ENCODE measurements at regions not wholly inside any gene's neighbourhood (a gene's known extent, or its start where the extent isn't known, plus 50 kb on each side); places are given as distances from the start of the nearest gene placed in this dataset.

- no peak overlapping the region for H3K27ac ChIP-seq (ENCODE audit: insufficient read depth in 1 of 2, low read depth in 1 of 2, low read length in 2 of 2, poor library complexity in 1 of 2, severe bottlenecking in 2 of 2)
- no peaks in the 10 kb centered on the region for H3K36me3 ChIP-seq (ENCODE audit: control insufficient read depth in 4 of 4, insufficient read depth in 4 of 4, low read length in 3 of 4)
- WGBS (ENCODE audit: insufficient coverage): 100% methylated on average over 3 of the region's 5 CpGs
- no peak for DNase-seq
- H3K27me3 ChIP-seq (replicated peaks in 2 of 5; ENCODE audit: control insufficient read depth in 4 of 5, insufficient read depth in 5 of 5, low read length in 4 of 5): no peaks in the 10 kb centered on the region
- ChIA-PET CTCF (interaction anchor here (1.1 kb wide), 1 partner anchor 32 kb away, joined by 4 read pairs; no protein-coding TSS in a partner anchor), POLR2A (no interaction called here)
- H3K4me3 ChIP-seq (ENCODE audit: control insufficient read depth in 1 of 7, extremely low read depth in 1 of 7, insufficient read depth in 4 of 7, low read depth in 2 of 7, low read length in 6 of 7): no peak overlapping the region
- no peaks in the 10 kb centered on the region for H3K4me1 ChIP-seq (ENCODE audit: control extremely low read depth in 1 of 4, control insufficient read depth in 4 of 4, insufficient read depth in 4 of 4, low read length in 3 of 4)
- H3K9me3 ChIP-seq (ENCODE audit: control extremely low read depth in 1 of 5, control insufficient read depth in 4 of 5, insufficient read depth in 2 of 5, low read depth in 1 of 5, low read length in 4 of 5): peaks cover 0 to 3% (median 0%) of the 10 kb centered on the region in 5 experiments
These were observed 265.2 kb upstream of the LYZL1 start for GRCh38 chr10:29023678-29024077.

DNA sequence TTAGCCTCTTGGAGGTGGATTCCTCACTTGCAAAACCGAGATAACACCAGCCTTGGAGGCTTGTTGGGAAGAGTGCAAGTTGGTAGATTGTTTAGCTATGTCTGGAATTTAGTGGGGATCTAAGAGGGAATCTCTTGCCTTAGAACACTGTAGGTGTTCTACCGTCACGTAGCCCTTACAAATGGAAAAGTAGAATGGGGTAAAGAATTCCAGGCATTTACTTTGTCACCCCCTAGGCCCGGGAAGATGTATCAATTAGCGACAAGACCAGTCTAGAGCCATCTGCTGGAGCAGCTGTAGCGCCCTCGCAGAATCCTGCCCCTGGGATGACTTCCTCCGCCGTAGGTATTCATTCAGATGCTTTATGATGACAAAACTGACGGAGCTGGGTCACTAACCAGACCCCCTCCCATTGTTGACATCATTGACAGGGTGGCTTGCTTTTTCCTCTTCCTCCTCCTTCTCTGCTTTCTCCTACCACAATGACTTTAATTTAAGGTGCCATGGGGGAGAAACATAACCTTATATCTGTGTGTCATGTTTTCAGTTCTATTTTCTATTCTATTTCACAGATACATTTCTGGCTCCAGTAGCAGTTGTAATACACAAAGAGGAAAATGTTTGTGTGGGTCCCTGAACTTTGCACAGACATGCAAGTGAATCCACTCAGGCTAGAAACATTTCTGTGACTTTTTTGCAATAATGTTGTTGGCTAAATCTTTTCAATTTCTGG is 262.6 kb upstream of the LYZL1 start:
- no peak for DNase-seq
- H3K36me3 ChIP-seq (ENCODE audit: control insufficient read depth in 4 of 4, insufficient read depth in 4 of 4, low read length in 3 of 4): no peaks in the 10 kb centered on the region
- peaks cover 0 to 3% (median 0%) of the 10 kb centered on the region in 5 experiments for H3K9me3 ChIP-seq (ENCODE audit: control extremely low read depth in 1 of 5, control insufficient read depth in 4 of 5, insufficient read depth in 2 of 5, low read depth in 1 of 5, low read length in 4 of 5)
- H3K4me3 ChIP-seq (ENCODE audit: control insufficient read depth in 1 of 7, extremely low read depth in 1 of 7, insufficient read depth in 4 of 7, low read depth in 2 of 7, low read length in 6 of 7): no peak overlapping the region
- 70% methylated on average over 8 of the region's 10 CpGs for WGBS (ENCODE audit: insufficient coverage)
- no peaks in the 10 kb centered on the region for H3K4me1 ChIP-seq (ENCODE audit: control extremely low read depth in 1 of 4, control insufficient read depth in 4 of 4, insufficient read depth in 4 of 4, low read length in 3 of 4)
- POLR2A ChIA-PET: no interaction called here
- no peak overlapping the region for H3K27ac ChIP-seq (ENCODE audit: insufficient read depth in 1 of 2, low read depth in 1 of 2, low read length in 2 of 2, poor library complexity in 1 of 2, severe bottlenecking in 2 of 2)
- H3K27me3 ChIP-seq (replicated peaks in 2 of 5; ENCODE audit: control insufficient read depth in 4 of 5, insufficient read depth in 5 of 5, low read length in 4 of 5): no peaks in the 10 kb centered on the region
- CTCF ChIA-PET: no interaction called here

DNA sequence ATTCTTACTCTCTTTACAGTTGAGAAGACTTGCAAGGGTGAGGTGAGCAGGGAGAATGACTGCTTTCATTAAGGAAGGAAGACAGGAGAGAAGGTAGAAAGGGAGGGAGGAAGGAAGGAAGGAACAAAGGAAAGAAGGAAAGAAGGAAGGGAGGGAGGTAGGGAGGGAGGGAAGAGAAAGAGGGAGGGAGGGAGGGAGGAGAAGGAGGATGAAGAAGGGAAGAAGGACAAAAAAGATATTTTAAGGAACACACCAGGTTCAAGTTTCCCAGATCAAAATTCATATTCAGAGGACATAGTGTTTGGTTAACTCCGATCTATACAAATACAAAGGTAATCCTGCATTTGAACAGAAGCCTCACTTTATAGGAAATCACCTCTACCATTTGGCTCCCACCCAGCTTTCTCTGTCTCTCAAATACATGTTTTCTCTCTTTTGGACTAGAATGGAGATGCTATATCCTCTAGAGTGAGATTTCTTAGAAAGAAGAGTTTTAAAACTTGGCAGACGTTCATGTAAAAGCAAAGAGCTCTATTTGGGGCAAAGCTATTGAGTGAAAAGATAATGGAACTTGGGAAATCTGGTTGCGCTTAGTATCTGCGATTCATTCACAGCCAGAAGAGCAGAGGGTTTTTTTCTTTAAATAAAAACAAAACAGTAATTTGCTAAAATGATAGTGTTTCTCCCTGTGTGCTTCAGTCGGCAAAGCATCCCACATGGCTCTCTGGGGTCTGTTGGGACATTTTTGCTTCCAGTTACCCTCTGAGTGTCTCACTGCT is 261.9 kb upstream of the LYZL1 start:
- ChIA-PET POLR2A (interaction anchor here (0.6 kb wide), 1 partner anchor 482 kb away, joined by 4 read pairs; no protein-coding TSS in a partner anchor), CTCF (no interaction called here)
- no peaks in the 10 kb centered on the region for H3K36me3 ChIP-seq (ENCODE audit: control insufficient read depth in 4 of 4, insufficient read depth in 4 of 4, low read length in 3 of 4)
- no peak overlapping the region for H3K27ac ChIP-seq (ENCODE audit: insufficient read depth in 1 of 2, low read depth in 1 of 2, low read length in 2 of 2, poor library complexity in 1 of 2, severe bottlenecking in 2 of 2)
- no peaks in the 10 kb centered on the region for H3K4me1 ChIP-seq (ENCODE audit: control extremely low read depth in 1 of 4, control insufficient read depth in 4 of 4, insufficient read depth in 4 of 4, low read length in 3 of 4)
- WGBS (ENCODE audit: insufficient coverage): 93% methylated on average over 2 of the region's 5 CpGs
- peaks cover 0 to 3% (median 0%) of the 10 kb centered on the region in 5 experiments for H3K9me3 ChIP-seq (ENCODE audit: control extremely low read depth in 1 of 5, control insufficient read depth in 4 of 5, insufficient read depth in 2 of 5, low read depth in 1 of 5, low read length in 4 of 5)
- no peak for DNase-seq
- no peak overlapping the region for H3K4me3 ChIP-seq (ENCODE audit: control insufficient read depth in 1 of 7, extremely low read depth in 1 of 7, insufficient read depth in 4 of 7, low read depth in 2 of 7, low read length in 6 of 7)
- H3K27me3 ChIP-seq (replicated peaks in 2 of 5; ENCODE audit: control insufficient read depth in 4 of 5, insufficient read depth in 5 of 5, low read length in 4 of 5): no peaks in the 10 kb centered on the region

DNA sequence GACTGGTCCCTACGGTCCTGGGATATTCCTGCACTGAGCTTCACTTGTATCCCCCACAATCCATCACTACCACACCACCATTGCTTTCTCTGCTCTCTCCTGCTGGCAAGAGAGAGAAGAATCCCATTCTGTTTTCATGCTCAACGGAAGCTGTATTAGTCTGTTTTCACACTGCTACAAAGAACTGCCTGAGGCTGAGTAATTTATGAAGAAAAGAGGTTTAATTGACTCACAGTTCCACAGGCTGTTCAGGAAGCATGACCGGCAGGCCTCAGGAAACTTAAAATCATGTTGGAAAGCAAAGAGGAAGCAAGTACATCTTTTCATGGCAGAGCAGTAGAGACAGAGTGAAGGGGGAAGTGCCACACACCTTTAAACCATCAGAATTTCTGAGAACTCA is 260.4 kb upstream of the LYZL1 start:
- no peak for DNase-seq
- Histone ChIP-seq H3K27me3 (replicated peaks in 2 of 5; ENCODE audit: control insufficient read depth in 4 of 5, insufficient read depth in 5 of 5, low read length in 4 of 5) (no peaks in the 10 kb centered on the region), H3K9me3 (ENCODE audit: control extremely low read depth in 1 of 5, control insufficient read depth in 4 of 5, insufficient read depth in 2 of 5, low read depth in 1 of 5, low read length in 4 of 5) (peaks cover 0 to 3% (median 0%) of the 10 kb centered on the region in 5 experiments), H3K27ac (ENCODE audit: insufficient read depth in 1 of 2, low read depth in 1 of 2, low read length in 2 of 2, poor library complexity in 1 of 2, severe bottlenecking in 2 of 2) (no peak overlapping the region), H3K4me1 (ENCODE audit: control extremely low read depth in 1 of 4, control insufficient read depth in 4 of 4, insufficient read depth in 4 of 4, low read length in 3 of 4) (no peaks in the 10 kb centered on the region), H3K36me3 (ENCODE audit: control insufficient read depth in 4 of 4, insufficient read depth in 4 of 4, low read length in 3 of 4) (no peaks in the 10 kb centered on the region), H3K4me3 (ENCODE audit: control insufficient read depth in 1 of 7, extremely low read depth in 1 of 7, insufficient read depth in 4 of 7, low read depth in 2 of 7, low read length in 6 of 7) (no peak overlapping the region)
- POLR2A ChIA-PET: no interaction called here
- 0% methylated on average over 1 of the region's 3 CpGs for WGBS (ENCODE audit: insufficient coverage)
- CTCF ChIA-PET: no interaction called here

DNA sequence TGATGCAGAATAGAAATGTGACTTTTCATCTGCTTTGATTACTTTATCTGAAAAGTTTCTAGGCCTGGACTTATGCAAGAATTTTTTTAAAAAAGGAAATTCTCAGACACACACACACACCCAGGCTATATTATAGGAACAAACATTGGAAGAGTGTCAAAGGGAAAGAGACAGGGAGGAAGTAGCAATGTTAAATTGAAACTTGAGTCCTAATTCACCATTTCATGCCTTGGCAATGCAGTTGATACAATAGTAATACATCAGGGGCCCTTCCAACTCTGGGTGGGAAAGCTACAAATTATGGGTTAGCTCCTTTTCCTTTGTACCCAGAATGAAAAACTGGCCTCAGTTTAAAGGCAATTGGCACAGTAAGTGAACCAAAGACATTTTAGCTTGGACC is 258.0 kb upstream of the LYZL1 start:
- Histone ChIP-seq H3K4me1 (ENCODE audit: control extremely low read depth in 1 of 4, control insufficient read depth in 4 of 4, insufficient read depth in 4 of 4, low read length in 3 of 4) (no peaks in the 10 kb centered on the region), H3K36me3 (ENCODE audit: control insufficient read depth in 4 of 4, insufficient read depth in 4 of 4, low read length in 3 of 4) (no peaks in the 10 kb centered on the region), H3K27me3 (replicated peaks in 2 of 5; ENCODE audit: control insufficient read depth in 4 of 5, insufficient read depth in 5 of 5, low read length in 4 of 5) (no peaks in the 10 kb centered on the region), H3K4me3 (ENCODE audit: control insufficient read depth in 1 of 7, extremely low read depth in 1 of 7, insufficient read depth in 4 of 7, low read depth in 2 of 7, low read length in 6 of 7) (no peak overlapping the region), H3K9me3 (ENCODE audit: control extremely low read depth in 1 of 5, control insufficient read depth in 4 of 5, insufficient read depth in 2 of 5, low read depth in 1 of 5, low read length in 4 of 5) (peaks cover 0 to 3% (median 0%) of the 10 kb centered on the region in 5 experiments), H3K27ac (ENCODE audit: insufficient read depth in 1 of 2, low read depth in 1 of 2, low read length in 2 of 2, poor library complexity in 1 of 2, severe bottlenecking in 2 of 2) (no peak overlapping the region)
- ChIA-PET CTCF (no interaction called here), POLR2A (no interaction called here)
- DNase-seq: no peak

- Histone ChIP-seq H3K4me1 (ENCODE audit: control extremely low read depth in 1 of 4, control insufficient read depth in 4 of 4, insufficient read depth in 4 of 4, low read length in 3 of 4) (no peaks in the 10 kb centered on the region), H3K36me3 (ENCODE audit: control insufficient read depth in 4 of 4, insufficient read depth in 4 of 4, low read length in 3 of 4) (no peaks in the 10 kb centered on the region), H3K27ac (ENCODE audit: insufficient read depth in 1 of 2, low read depth in 1 of 2, low read length in 2 of 2, poor library complexity in 1 of 2, severe bottlenecking in 2 of 2) (no peak overlapping the region), H3K9me3 (ENCODE audit: control extremely low read depth in 1 of 5, control insufficient read depth in 4 of 5, insufficient read depth in 2 of 5, low read depth in 1 of 5, low read length in 4 of 5) (peaks cover 0 to 3% (median 0%) of the 10 kb centered on the region in 5 experiments), H3K27me3 (replicated peaks in 2 of 5; ENCODE audit: control insufficient read depth in 4 of 5, insufficient read depth in 5 of 5, low read length in 4 of 5) (no peaks in the 10 kb centered on the region), H3K4me3 (ENCODE audit: control insufficient read depth in 1 of 7, extremely low read depth in 1 of 7, insufficient read depth in 4 of 7, low read depth in 2 of 7, low read length in 6 of 7) (no peak overlapping the region)
- ChIA-PET CTCF (no interaction called here), POLR2A (no interaction called here)
- WGBS (ENCODE audit: insufficient coverage): no CpG with 5 or more reads among the region's 3 CpGs
- DNase-seq: no peak
These were observed 256.7 kb upstream of the LYZL1 start for GRCh38 chr10:29032169-29032568.

GRCh38 chr10:29033311-29033940 is 255.4 kb upstream of the LYZL1 start:
- no peaks in the 10 kb centered on the region for H3K36me3 ChIP-seq (ENCODE audit: control insufficient read depth in 4 of 4, insufficient read depth in 4 of 4, low read length in 3 of 4)
- 93% methylated on average over 3 of the region's 6 CpGs for WGBS (ENCODE audit: insufficient coverage)
- no peaks in the 10 kb centered on the region for H3K27me3 ChIP-seq (replicated peaks in 2 of 5; ENCODE audit: control insufficient read depth in 4 of 5, insufficient read depth in 5 of 5, low read length in 4 of 5)
- ChIA-PET CTCF (no interaction called here), POLR2A (no interaction called here)
- no peaks in the 10 kb centered on the region for H3K4me1 ChIP-seq (ENCODE audit: control extremely low read depth in 1 of 4, control insufficient read depth in 4 of 4, insufficient read depth in 4 of 4, low read length in 3 of 4)
- no peak overlapping the region for H3K27ac ChIP-seq (ENCODE audit: insufficient read depth in 1 of 2, low read depth in 1 of 2, low read length in 2 of 2, poor library complexity in 1 of 2, severe bottlenecking in 2 of 2)
- H3K9me3 ChIP-seq (ENCODE audit: control extremely low read depth in 1 of 5, control insufficient read depth in 4 of 5, insufficient read depth in 2 of 5, low read depth in 1 of 5, low read length in 4 of 5): peaks cover 0 to 1% (median 0%) of the 10 kb centered on the region in 5 experiments
- H3K4me3 ChIP-seq (ENCODE audit: control insufficient read depth in 1 of 7, extremely low read depth in 1 of 7, insufficient read depth in 4 of 7, low read depth in 2 of 7, low read length in 6 of 7): no peak overlapping the region
- DNase-seq: no peak
